ENCODE measurements at regions not wholly inside any gene's neighbourhood (a gene's known extent, or its start where the extent isn't known, plus 50 kb on each side); places are given as distances from the start of the nearest gene placed in this dataset.

DNA sequence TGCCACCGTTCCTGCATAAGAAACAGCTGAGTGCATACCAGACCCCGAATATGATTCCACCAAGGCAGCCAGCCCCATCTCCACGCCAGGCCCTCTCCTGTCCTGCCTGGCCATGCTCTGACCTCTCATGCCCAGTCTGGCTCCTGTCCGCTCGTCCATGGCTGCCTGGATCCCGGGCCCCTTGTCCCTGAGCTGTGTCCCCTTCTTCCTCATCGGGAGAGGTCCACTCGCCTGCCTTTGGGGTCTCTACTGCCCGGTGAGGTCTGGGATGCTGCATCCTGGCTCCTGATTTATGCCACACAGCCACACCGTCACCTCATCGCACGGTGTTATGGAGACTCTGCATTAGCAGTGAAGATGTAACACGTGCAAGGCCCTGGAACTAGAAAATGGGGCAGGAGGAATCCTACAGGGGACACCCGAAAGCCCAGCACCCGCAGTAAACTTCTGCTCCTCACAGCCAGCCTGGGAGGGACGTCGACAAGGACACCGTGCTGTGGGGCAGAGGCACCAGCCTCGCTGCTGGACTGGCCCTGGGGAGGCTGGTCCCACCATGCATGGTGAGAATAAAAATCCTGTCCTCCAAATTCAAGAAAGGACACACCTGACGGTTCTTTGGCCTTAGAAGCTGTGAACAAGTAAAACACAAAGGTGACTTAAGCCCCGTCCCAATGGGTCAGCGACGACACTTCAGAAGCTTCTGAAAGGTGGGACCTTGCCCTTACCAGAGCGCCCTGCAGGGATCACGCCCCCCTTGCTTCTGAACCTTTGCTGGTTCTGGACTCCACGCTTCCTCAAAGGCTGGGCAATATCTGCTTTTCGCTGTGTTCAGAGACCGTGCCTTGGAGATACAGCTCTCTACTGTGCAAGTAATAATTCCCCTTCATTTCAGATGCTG, 103.0 kb downstream of the DLL1 start:
- TF ChIP-seq, protein P1, sequence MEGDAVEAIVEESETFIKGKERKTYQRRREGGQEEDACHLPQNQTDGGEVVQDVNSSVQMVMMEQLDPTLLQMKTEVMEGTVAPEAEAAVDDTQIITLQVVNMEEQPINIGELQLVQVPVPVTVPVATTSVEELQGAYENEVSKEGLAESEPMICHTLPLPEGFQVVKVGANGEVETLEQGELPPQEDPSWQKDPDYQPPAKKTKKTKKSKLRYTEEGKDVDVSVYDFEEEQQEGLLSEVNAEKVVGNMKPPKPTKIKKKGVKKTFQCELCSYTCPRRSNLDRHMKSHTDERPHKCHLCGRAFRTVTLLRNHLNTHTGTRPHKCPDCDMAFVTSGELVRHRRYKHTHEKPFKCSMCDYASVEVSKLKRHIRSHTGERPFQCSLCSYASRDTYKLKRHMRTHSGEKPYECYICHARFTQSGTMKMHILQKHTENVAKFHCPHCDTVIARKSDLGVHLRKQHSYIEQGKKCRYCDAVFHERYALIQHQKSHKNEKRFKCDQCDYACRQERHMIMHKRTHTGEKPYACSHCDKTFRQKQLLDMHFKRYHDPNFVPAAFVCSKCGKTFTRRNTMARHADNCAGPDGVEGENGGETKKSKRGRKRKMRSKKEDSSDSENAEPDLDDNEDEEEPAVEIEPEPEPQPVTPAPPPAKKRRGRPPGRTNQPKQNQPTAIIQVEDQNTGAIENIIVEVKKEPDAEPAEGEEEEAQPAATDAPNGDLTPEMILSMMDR (IDR thresholded peaks at IDR 0.05) = no peak
- TF ChIP-seq POLR2A (IDR thresholded peaks at IDR 0.05) = no peak
